GM12878 (cell line): ENCODE measurements at regions not wholly inside any gene's neighbourhood (a gene's known extent, or its start where the extent isn't known, plus 50 kb on each side); places are given as distances from the start of the nearest gene placed in this dataset.

Experiments used
- ASH2L ChIP-seq: fragments of 300-600, 200-600 bp; sonication (generic); IDR thresholded peaks from 2 replicates; pipeline ENCODE4 v1.6.1; 2017; ENCODE audit warnings: low read depth, mild to moderate bottlenecking, borderline replicate concordance
- ATF2 ChIP-seq: IDR thresholded peaks from 2 replicates; pipeline ENCODE4 v1.6.1; 2012; ENCODE audit warnings: low read length, inconsistent platforms
- ATF3 ChIP-seq: IDR thresholded peaks from 2 replicates; pipeline ENCODE4 v1.6.1; 2011; ENCODE audit warnings: low read depth, mild to moderate bottlenecking, low read length, moderate library complexity, borderline replicate concordance; ENCODE audit errors: extremely low read depth
- ATF7 ChIP-seq: fragments of 450-650 bp; IDR thresholded peaks from 2 replicates; pipeline ENCODE4 v1.6.1; 2016; ENCODE audit warnings: low read depth, mild to moderate bottlenecking
- BACH1 ChIP-seq: fragments of 450-650 bp; IDR thresholded peaks from 2 replicates; pipeline ENCODE4 v1.6.1; 2017; ENCODE audit warnings: mild to moderate bottlenecking, borderline replicate concordance
- BHLHE40 ChIP-seq, 2 experiments: fragments of 450-650 bp in 1 of 2; IDR thresholded peaks; 2 replicates each; pipeline ENCODE4 v1.6.1; 2011 to 2017; ENCODE audit warnings: low read depth in 2 of 2, borderline replicate concordance in 1 of 2, improper control_type of control experiment in 1 of 2, low read length in 1 of 2, mild to moderate bottlenecking in 1 of 2
- BMI1 ChIP-seq: fragments of 450-650 bp; IDR thresholded peaks from 2 replicates; pipeline ENCODE4 v1.6.1; 2016; ENCODE audit warnings: mild to moderate bottlenecking, moderate library complexity, borderline replicate concordance
- BRCA1 ChIP-seq: IDR thresholded peaks from 2 replicates; pipeline ENCODE4 v1.6.1; 2011; ENCODE audit warnings: low read depth, low read length, improper control_type of control experiment
- CHD2 ChIP-seq: IDR thresholded peaks from 2 replicates; pipeline ENCODE4 v1.6.1; 2011; ENCODE audit warnings: low read depth, low read length, improper control_type of control experiment, borderline replicate concordance
- IKZF2 ChIP-seq, 2 experiments: fragments of 450-650 bp; IDR thresholded peaks; 2 replicates each; pipeline ENCODE4 v1.6.1; 2017; ENCODE audit warnings: mild to moderate bottlenecking in 2 of 2, moderate library complexity in 2 of 2
- IRF4 ChIP-seq: IDR thresholded peaks from 2 replicates; pipeline ENCODE4 v1.6.1; 2011; ENCODE audit warnings: low read depth, low read length
- MEF2B ChIP-seq: fragments of 450-650 bp; IDR thresholded peaks from 2 replicates; pipeline ENCODE4 v1.6.1; 2018; ENCODE audit warnings: mild to moderate bottlenecking, moderate library complexity; ENCODE audit not compliant: partially characterized antibody, poor library complexity, severe bottlenecking
- MLLT1 ChIP-seq: fragments of 450-650 bp; IDR thresholded peaks from 2 replicates; pipeline ENCODE4 v1.6.1; 2016; ENCODE audit warnings: mild to moderate bottlenecking
- MTA2 ChIP-seq: fragments of 450-650 bp; IDR thresholded peaks from 2 replicates; pipeline ENCODE4 v1.6.1; 2016; ENCODE audit warnings: low read depth, mild to moderate bottlenecking, moderate library complexity
- MYC ChIP-seq: IDR thresholded peaks from 2 replicates; pipeline ENCODE4 v1.6.1; 2011; ENCODE audit warnings: mild to moderate bottlenecking, low read length, moderate library complexity, inconsistent platforms; ENCODE audit not compliant: insufficient read depth, insufficient replicate concordance, insufficient read length, severe bottlenecking
- NFIC ChIP-seq: IDR thresholded peaks from 2 replicates; pipeline ENCODE4 v1.6.1; 2012; ENCODE audit warnings: low read depth, mild to moderate bottlenecking, inconsistent platforms, low read length, moderate library complexity
- NR2F1 ChIP-seq: fragments of 450-650 bp; conservative IDR thresholded peaks from 2 replicates; pipeline ENCODE4 v1.6.1; 2017; ENCODE audit warnings: mild to moderate bottlenecking
- PBX3 ChIP-seq: IDR thresholded peaks from 2 replicates; pipeline ENCODE4 v1.6.1; 2011; ENCODE audit warnings: mild to moderate bottlenecking, low read depth, low read length, moderate library complexity; ENCODE audit not compliant: insufficient replicate concordance
- RB1 ChIP-seq: fragments of 450-650 bp; formaldehyde crosslinking; IDR thresholded peaks from 2 replicates; pipeline ENCODE4 v1.6.1; 2017; ENCODE audit warnings: mild to moderate bottlenecking, borderline replicate concordance
- SIN3A ChIP-seq: IDR thresholded peaks from 2 replicates; pipeline ENCODE4 v1.6.1; 2012; ENCODE audit warnings: low read depth, low read length, improper control_type of control experiment
- SIX5 ChIP-seq: IDR thresholded peaks from 2 replicates; pipeline ENCODE4 v1.6.1; 2011; ENCODE audit warnings: mild to moderate bottlenecking, low read depth, low read length, moderate library complexity; ENCODE audit not compliant: severe bottlenecking
- SMC3 ChIP-seq: IDR thresholded peaks from 2 replicates; pipeline ENCODE4 v1.6.1; 2011; ENCODE audit warnings: low read length, improper control_type of control experiment, borderline replicate concordance
- STAT1 ChIP-seq: fragments of 450-650 bp; conservative IDR thresholded peaks from 2 replicates; pipeline ENCODE4 v1.6.1; 2014; ENCODE audit warnings: antibody characterized with exemption, mild to moderate bottlenecking
- STAT3 ChIP-seq: IDR thresholded peaks from 2 replicates; pipeline ENCODE4 v1.6.1; 2011; ENCODE audit warnings: low read depth, low read length, improper control_type of control experiment
- SUPT20H ChIP-seq: IDR thresholded peaks from 2 replicates; pipeline ENCODE4 v1.6.1; 2011; ENCODE audit warnings: low read depth, mild to moderate bottlenecking, low read length, moderate library complexity, borderline replicate concordance; ENCODE audit not compliant: control insufficient read depth
- TARDBP ChIP-seq: IDR thresholded peaks from 2 replicates; pipeline ENCODE4 v1.6.1; 2016; ENCODE audit warnings: borderline replicate concordance
- TBL1XR1 ChIP-seq: IDR thresholded peaks from 2 replicates; pipeline ENCODE4 v1.6.1; 2012; ENCODE audit warnings: low read depth, low read length, improper control_type of control experiment
- ZNF207 ChIP-seq: fragments of 450-650 bp; IDR thresholded peaks from 2 replicates; pipeline ENCODE4 v1.6.1; 2014; ENCODE audit warnings: antibody characterized with exemption, mild to moderate bottlenecking, borderline replicate concordance

GRCh38 chr20:53760025-53760441 lies 166.4 kb upstream of the ZNF217 start (continued):
- TF ChIP-seq RB1 (no peak), MLLT1 (no peak), BMI1 (no peak), IRF4 (no peak), ATF2 (0 out of 2 replicates have a peak, but pooled peaks have one; percentile 36), BRCA1 (no peak), ATF7 (no peak), SMC3 (no peak), IKZF2 (IDR thresholded peaks at IDR 0.05) (no peak; a peak in 1 of 4 replicates), MEF2B (peak; percentile 68), CHD2 (no peak), MTA2 (peak; percentile 56), STAT1 (no peak), ZNF207 (no peak), BHLHE40 (IDR thresholded peaks at IDR 0.05; ENCODE audit: borderline replicate concordance in 1 of 2, low read depth in 2 of 2, low read length in 1 of 2) (no peak), SIN3A (no peak), ATF3 (no peak), MYC (no peak), SUPT20H (no peak), ASH2L (no peak), TBL1XR1 (no peak), STAT3 (no peak), NFIC (peak; percentile 51), NR2F1 (no peak), SIX5 (no peak), PBX3 (no peak), BACH1 (no peak), TARDBP (no peak)
